GM12892 (cell line): ENCODE measurements at regions not wholly inside any gene's neighbourhood (a gene's known extent, or its start where the extent isn't known, plus 50 kb on each side); places are given as distances from the start of the nearest gene placed in this dataset.

Experiments
- POLR2A ChIP-seq: IDR thresholded peaks from 2 replicates; pipeline ENCODE4 v1.6.1; 2011; ENCODE audit warnings: low read depth, low read length, control low read depth
- POLR2AphosphoS5 ChIP-seq: IDR thresholded peaks from 2 replicates; pipeline ENCODE4 v1.6.1; 2011; ENCODE audit warnings: low read depth, low read length, control low read depth
- TAF1 ChIP-seq: IDR thresholded peaks from 2 replicates; pipeline ENCODE4 v1.6.1; 2011; ENCODE audit warnings: low read depth, mild to moderate bottlenecking, control low read depth, low read length, borderline replicate concordance

- TF ChIP-seq POLR2A (no peak), POLR2AphosphoS5 (no peak), TAF1 (no peak)
These were observed 72.7 kb upstream of the GRIP1 start for GRCh38 chr12:66751432-66752113.
